ENCODE measurements at regions not wholly inside any gene's neighbourhood (a gene's known extent, or its start where the extent isn't known, plus 50 kb on each side); places are given as distances from the start of the nearest gene placed in this dataset.

- Histone ChIP-seq H2AFZ (ENCODE audit: low read length) (no peak overlapping the region), H3K9me3 (ENCODE audit: low read length) (no peaks in the 10 kb centered on the region), H3K79me2 (ENCODE audit: low read length) (no peaks in the 10 kb centered on the region), H4K20me1 (ENCODE audit: low read length) (no peaks in the 10 kb centered on the region), H3K4me2 (ENCODE audit: low read length) (no peak overlapping the region), H3K36me3 (ENCODE audit: low read depth, low read length) (no peaks in the 10 kb centered on the region), H3K9me2 (replicated peaks; ENCODE audit: low read length) (no peaks in the 10 kb centered on the region), H3F3A (ENCODE audit: low read length, unreplicated experiment) (no peaks in the 10 kb centered on the region), H3K4me1 (ENCODE audit: insufficient read depth, low read length) (no peaks in the 10 kb centered on the region), H3K27me3 (ENCODE audit: low read length) (peaks cover 72% of the 10 kb centered on the region), H3K9ac (ENCODE audit: low read length) (no peak overlapping the region), H3K27ac (ENCODE audit: low read length) (no peak overlapping the region), H3K4me3 (ENCODE audit: low read length) (no peak overlapping the region)
- no TSS peak for BruUV-seq (replicated peaks)
- TF ChIP-seq EZH2phosphoT487 (IDR thresholded peaks at IDR 0.05; ENCODE audit: borderline replicate concordance, low read length) (no peak), CTCF (conservative IDR thresholded peaks at IDR 0.05; ENCODE audit: low read depth, low read length) (no peak), EZH2 (IDR thresholded peaks at IDR 0.05; ENCODE audit: low read length, unreplicated experiment) (no peak)
- intact Hi-C loops (cut with micrococcal nuclease): no loop called here
- DNase-seq (no peak), ATAC-seq (no peak)
- POLR2A ChIA-PET (ENCODE audit: unreplicated experiment): no interaction called here
- CTCF ChIA-PET: no interaction called here
These were observed 201.8 kb downstream of the TTLL2 start for GRCh38 chr6:167526465-167527368.

DNA sequence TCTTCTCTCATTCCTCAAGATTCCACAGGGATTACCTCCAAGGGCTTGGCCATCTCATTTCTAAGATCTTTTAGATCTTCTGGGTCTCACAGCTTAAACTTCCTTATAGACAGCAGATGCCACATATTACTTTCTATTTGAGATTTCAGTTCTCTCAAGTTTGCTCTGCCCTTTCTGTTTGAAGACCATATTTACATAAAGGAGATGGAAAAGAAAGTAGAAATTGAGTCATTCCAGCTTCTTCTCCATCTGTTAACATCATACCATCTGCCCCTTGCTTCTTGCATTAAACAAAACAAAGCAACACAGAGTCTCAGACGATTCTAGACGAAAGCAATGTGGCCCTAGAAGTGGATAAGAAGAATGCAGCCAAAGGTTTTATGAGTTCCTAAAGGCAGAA, 203.4 kb downstream of the TTLL2 start:
- Histone ChIP-seq H3K4me2 (ENCODE audit: low read length) (no peak overlapping the region), H3K9ac (ENCODE audit: low read length) (no peak overlapping the region), H3K27me3 (ENCODE audit: low read length) (peaks cover 74% of the 10 kb centered on the region), H3K27ac (ENCODE audit: low read length) (no peak overlapping the region), H3F3A (ENCODE audit: low read length, unreplicated experiment) (no peaks in the 10 kb centered on the region), H4K20me1 (ENCODE audit: low read length) (no peaks in the 10 kb centered on the region), H3K4me3 (ENCODE audit: low read length) (no peak overlapping the region), H3K79me2 (ENCODE audit: low read length) (no peaks in the 10 kb centered on the region), H3K36me3 (ENCODE audit: low read depth, low read length) (no peaks in the 10 kb centered on the region), H2AFZ (ENCODE audit: low read length) (no peak overlapping the region), H3K9me2 (replicated peaks; ENCODE audit: low read length) (no peaks in the 10 kb centered on the region), H3K4me1 (ENCODE audit: insufficient read depth, low read length) (no peaks in the 10 kb centered on the region), H3K9me3 (ENCODE audit: low read length) (no peaks in the 10 kb centered on the region)
- ATAC-seq (no peak), DNase-seq (no peak)
- no TSS peak for BruUV-seq (replicated peaks)
- ChIA-PET CTCF (no interaction called here), POLR2A (ENCODE audit: unreplicated experiment) (no interaction called here)
- TF ChIP-seq EZH2phosphoT487 (IDR thresholded peaks at IDR 0.05; ENCODE audit: borderline replicate concordance, low read length): no peak
- no peak for TF ChIP-seq CTCF (conservative IDR thresholded peaks at IDR 0.05; ENCODE audit: low read depth, low read length)
- TF ChIP-seq EZH2 (IDR thresholded peaks at IDR 0.05; ENCODE audit: low read length, unreplicated experiment): no peak
- intact Hi-C loops (cut with micrococcal nuclease): no loop called here

DNA sequence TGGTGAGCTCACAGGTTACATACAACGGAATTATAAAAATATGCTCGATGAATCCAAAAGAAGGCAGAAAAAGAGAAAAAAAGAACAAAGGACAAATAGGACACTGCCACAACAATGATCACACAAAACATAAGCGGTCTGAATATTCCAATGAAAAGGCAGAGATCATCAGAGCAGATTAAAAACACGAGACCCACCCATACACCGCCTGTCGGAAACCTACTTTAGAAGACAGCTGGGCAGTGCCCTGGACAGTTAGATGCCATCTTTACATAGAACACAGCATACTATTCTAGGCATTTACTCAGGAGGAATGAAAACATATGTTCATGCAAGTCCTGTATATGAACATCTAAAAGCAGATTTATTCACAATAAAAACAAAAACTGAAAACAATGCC, 204.1 kb downstream of the TTLL2 start:
- intact Hi-C loops (cut with micrococcal nuclease): no loop called here
- Histone ChIP-seq H3K4me3 (ENCODE audit: low read length) (no peak overlapping the region), H3K4me1 (ENCODE audit: insufficient read depth, low read length) (no peaks in the 10 kb centered on the region), H2AFZ (ENCODE audit: low read length) (no peak overlapping the region), H3F3A (ENCODE audit: low read length, unreplicated experiment) (no peaks in the 10 kb centered on the region), H3K4me2 (ENCODE audit: low read length) (no peak overlapping the region), H3K9me3 (ENCODE audit: low read length) (no peaks in the 10 kb centered on the region), H3K27ac (ENCODE audit: low read length) (no peak overlapping the region), H3K36me3 (ENCODE audit: low read depth, low read length) (no peaks in the 10 kb centered on the region), H4K20me1 (ENCODE audit: low read length) (no peaks in the 10 kb centered on the region), H3K9ac (ENCODE audit: low read length) (no peak overlapping the region), H3K9me2 (replicated peaks; ENCODE audit: low read length) (no peaks in the 10 kb centered on the region), H3K27me3 (ENCODE audit: low read length) (peaks cover 69% of the 10 kb centered on the region), H3K79me2 (ENCODE audit: low read length) (no peaks in the 10 kb centered on the region)
- ChIA-PET CTCF (no interaction called here), POLR2A (ENCODE audit: unreplicated experiment) (no interaction called here)
- TF ChIP-seq EZH2phosphoT487 (IDR thresholded peaks at IDR 0.05; ENCODE audit: borderline replicate concordance, low read length) (no peak), CTCF (conservative IDR thresholded peaks at IDR 0.05; ENCODE audit: low read depth, low read length) (no peak), EZH2 (IDR thresholded peaks at IDR 0.05; ENCODE audit: low read length, unreplicated experiment) (no peak)
- BruUV-seq (replicated peaks): no TSS peak
- no peak for ATAC-seq
- no peak for DNase-seq
